ENCODE measurements at regions not wholly inside any gene's neighbourhood (a gene's known extent, or its start where the extent isn't known, plus 50 kb on each side); places are given as distances from the start of the nearest gene placed in this dataset.

DNA sequence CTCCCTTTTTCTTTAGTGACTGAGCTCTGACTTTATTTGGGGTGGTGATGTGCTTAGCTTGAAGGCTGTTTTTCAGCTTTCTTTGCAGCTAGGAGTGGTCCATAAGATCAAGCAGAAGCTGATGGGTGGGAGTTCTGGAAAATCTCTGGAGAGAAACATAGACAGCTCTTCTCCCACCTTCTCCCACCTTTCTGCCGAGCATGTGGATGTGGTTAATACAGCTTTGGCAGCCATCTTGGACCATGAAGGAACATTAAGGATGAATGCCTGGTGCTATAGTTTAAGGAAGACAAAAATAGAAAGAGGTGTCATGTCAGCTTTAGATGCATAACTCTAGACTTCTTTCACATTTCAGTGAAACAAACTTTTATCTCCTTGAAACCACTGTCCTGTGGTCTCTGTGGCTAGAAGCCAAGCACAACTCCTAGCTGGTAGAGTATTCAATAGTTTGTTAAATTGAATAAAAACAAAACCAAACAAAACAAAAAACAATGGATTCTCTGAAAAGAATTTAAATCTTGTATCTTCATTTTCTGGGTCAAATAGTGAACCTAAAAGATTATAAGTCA is 203.6 kb upstream of the SESN3 start:
- no peak overlapping the region for H3K4me3 ChIP-seq (ENCODE audit: low read depth in 2 of 2, low read length in 1 of 2)
- H2AFZ ChIP-seq (ENCODE audit: low read depth): no peak overlapping the region
- no peaks in the 10 kb centered on the region for H4K20me1 ChIP-seq (ENCODE audit: insufficient read depth)
- no peak for DNase-seq
- POLR2A ChIA-PET: interaction anchor here (1.0 kb wide), 1 partner anchor 9 kb away, joined by 5 read pairs; no protein-coding TSS in a partner anchor
- TF ChIP-seq RFX5 (IDR thresholded peaks at IDR 0.05; ENCODE audit: low read length): no peak
- TF ChIP-seq, protein P1, sequence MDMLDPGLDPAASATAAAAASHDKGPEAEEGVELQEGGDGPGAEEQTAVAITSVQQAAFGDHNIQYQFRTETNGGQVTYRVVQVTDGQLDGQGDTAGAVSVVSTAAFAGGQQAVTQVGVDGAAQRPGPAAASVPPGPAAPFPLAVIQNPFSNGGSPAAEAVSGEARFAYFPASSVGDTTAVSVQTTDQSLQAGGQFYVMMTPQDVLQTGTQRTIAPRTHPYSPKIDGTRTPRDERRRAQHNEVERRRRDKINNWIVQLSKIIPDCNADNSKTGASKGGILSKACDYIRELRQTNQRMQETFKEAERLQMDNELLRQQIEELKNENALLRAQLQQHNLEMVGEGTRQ (IDR thresholded peaks at IDR 0.05; ENCODE audit: borderline replicate concordance, low read depth, low read length): no peak
- TF ChIP-seq JUND (IDR thresholded peaks at IDR 0.05): no peak
- TF ChIP-seq GATA2 (CRISPR knock-in tag; IDR thresholded peaks at IDR 0.05): no peak
- no peak for TF ChIP-seq FOSL2 (IDR thresholded peaks at IDR 0.05; ENCODE audit: borderline replicate concordance, low read depth)
- no peak for TF ChIP-seq ZBTB33 (IDR thresholded peaks at IDR 0.05; ENCODE audit: borderline replicate concordance, low read depth)
- TF ChIP-seq GABPA (IDR thresholded peaks at IDR 0.05; ENCODE audit: low read depth): no peak
- no peak for TF ChIP-seq YY1 (IDR thresholded peaks at IDR 0.05; ENCODE audit: low read depth)
- TF ChIP-seq RXRA (IDR thresholded peaks at IDR 0.05; ENCODE audit: borderline replicate concordance, low read depth): no peak
- no peak for TF ChIP-seq ELF1 (IDR thresholded peaks at IDR 0.05)
- no peak for TF ChIP-seq EP300 (IDR thresholded peaks at IDR 0.05; ENCODE audit: borderline replicate concordance in 1 of 2, low read depth in 1 of 2, low read length in 1 of 2)
- TF ChIP-seq EZH2phosphoT487 (IDR thresholded peaks at IDR 0.05; ENCODE audit: borderline replicate concordance, low read depth): no peak
- TF ChIP-seq RAD21 (IDR thresholded peaks at IDR 0.05; ENCODE audit: low read length): no peak
- TF ChIP-seq RCOR1 (IDR thresholded peaks at IDR 0.05; ENCODE audit: low read length): no peak
- TF ChIP-seq CHD2 (IDR thresholded peaks at IDR 0.05; ENCODE audit: low read length, partially characterized antibody): no peak
- TF ChIP-seq SMC3 (IDR thresholded peaks at IDR 0.05; ENCODE audit: low read depth, low read length): no peak
- CTCF ChIA-PET: interaction anchor here (0.9 to 1.4 kb wide), 3 partner anchors 8 to 271 kb away, joined by 3 to 4 read pairs (median 3); no protein-coding TSS in a partner anchor
- H3K9me2 ChIP-seq: no peaks in the 10 kb centered on the region
- H3K36me3 ChIP-seq (replicated peaks in 1 of 2; ENCODE audit: control insufficient read depth in 1 of 2, insufficient read depth in 2 of 2, low read length in 1 of 2): no peaks in the 10 kb centered on the region
- no peaks in the 10 kb centered on the region for H3K27me3 ChIP-seq (ENCODE audit: insufficient read depth)
- H3K79me2 ChIP-seq (ENCODE audit: insufficient read depth): no peaks in the 10 kb centered on the region
- WGBS (ENCODE audit: low lambda C conversion rate): 53% methylated on average over 1 of the region's 1 CpG
- no peak overlapping the region for H3K4me2 ChIP-seq
- no peaks in the 10 kb centered on the region for H3K9me3 ChIP-seq
- H3K9ac ChIP-seq: no peak overlapping the region
- no peaks in the 10 kb centered on the region for H3K4me1 ChIP-seq (ENCODE audit: control insufficient read depth in 1 of 2, insufficient read depth in 2 of 2, low read depth in 1 of 2, low read length in 1 of 2)
- H3K27ac ChIP-seq (ENCODE audit: low read depth in 2 of 2, low read length in 1 of 2): no peak overlapping the region
- no peaks in the 10 kb centered on the region for H3F3A ChIP-seq (replicated peaks; ENCODE audit: insufficient read depth)

GRCh38 chr11:95434009-95434408 is 203.0 kb upstream of the SESN3 start:
- Histone ChIP-seq H3K36me3 (replicated peaks in 1 of 2; ENCODE audit: control insufficient read depth in 1 of 2, insufficient read depth in 2 of 2, low read length in 1 of 2) (no peaks in the 10 kb centered on the region), H3K4me3 (ENCODE audit: low read depth in 2 of 2, low read length in 1 of 2) (no peak overlapping the region), H3K4me1 (ENCODE audit: control insufficient read depth in 1 of 2, insufficient read depth in 2 of 2, low read depth in 1 of 2, low read length in 1 of 2) (no peaks in the 10 kb centered on the region), H3K27me3 (ENCODE audit: insufficient read depth) (no peaks in the 10 kb centered on the region), H3K9me3 (no peaks in the 10 kb centered on the region), H3K9ac (no peak overlapping the region), H3F3A (replicated peaks; ENCODE audit: insufficient read depth) (no peaks in the 10 kb centered on the region), H4K20me1 (ENCODE audit: insufficient read depth) (no peaks in the 10 kb centered on the region), H3K9me2 (no peaks in the 10 kb centered on the region), H3K4me2 (no peak overlapping the region), H2AFZ (ENCODE audit: low read depth) (no peak overlapping the region), H3K27ac (ENCODE audit: low read depth in 2 of 2, low read length in 1 of 2) (no peak overlapping the region), H3K79me2 (ENCODE audit: insufficient read depth) (no peaks in the 10 kb centered on the region)
- ChIA-PET CTCF (interaction anchor here (1.0 kb wide), 1 partner anchor 9 kb away, joined by 3 read pairs; no protein-coding TSS in a partner anchor), POLR2A (interaction anchor here (1.0 kb wide), 1 partner anchor 10 kb away, joined by 5 read pairs; no protein-coding TSS in a partner anchor)
- TF ChIP-seq YY1 (IDR thresholded peaks at IDR 0.05; ENCODE audit: low read depth) (no peak), ELF1 (IDR thresholded peaks at IDR 0.05) (no peak), TAF1 (IDR thresholded peaks at IDR 0.05; ENCODE audit: borderline replicate concordance, low read depth, low read length) (no peak), MEF2A (IDR thresholded peaks at IDR 0.05; ENCODE audit: borderline replicate concordance, low read depth) (no peak), FOXM1 (IDR thresholded peaks at IDR 0.05; ENCODE audit: low read depth) (no peak), NRF1 (IDR thresholded peaks at IDR 0.05; ENCODE audit: low read depth, low read length) (no peak), TCF12 (IDR thresholded peaks at IDR 0.05) (no peak), FOXJ3 (CRISPR knock-in tag; IDR thresholded peaks at IDR 0.05) (no peak)
- TF ChIP-seq, protein P2, sequence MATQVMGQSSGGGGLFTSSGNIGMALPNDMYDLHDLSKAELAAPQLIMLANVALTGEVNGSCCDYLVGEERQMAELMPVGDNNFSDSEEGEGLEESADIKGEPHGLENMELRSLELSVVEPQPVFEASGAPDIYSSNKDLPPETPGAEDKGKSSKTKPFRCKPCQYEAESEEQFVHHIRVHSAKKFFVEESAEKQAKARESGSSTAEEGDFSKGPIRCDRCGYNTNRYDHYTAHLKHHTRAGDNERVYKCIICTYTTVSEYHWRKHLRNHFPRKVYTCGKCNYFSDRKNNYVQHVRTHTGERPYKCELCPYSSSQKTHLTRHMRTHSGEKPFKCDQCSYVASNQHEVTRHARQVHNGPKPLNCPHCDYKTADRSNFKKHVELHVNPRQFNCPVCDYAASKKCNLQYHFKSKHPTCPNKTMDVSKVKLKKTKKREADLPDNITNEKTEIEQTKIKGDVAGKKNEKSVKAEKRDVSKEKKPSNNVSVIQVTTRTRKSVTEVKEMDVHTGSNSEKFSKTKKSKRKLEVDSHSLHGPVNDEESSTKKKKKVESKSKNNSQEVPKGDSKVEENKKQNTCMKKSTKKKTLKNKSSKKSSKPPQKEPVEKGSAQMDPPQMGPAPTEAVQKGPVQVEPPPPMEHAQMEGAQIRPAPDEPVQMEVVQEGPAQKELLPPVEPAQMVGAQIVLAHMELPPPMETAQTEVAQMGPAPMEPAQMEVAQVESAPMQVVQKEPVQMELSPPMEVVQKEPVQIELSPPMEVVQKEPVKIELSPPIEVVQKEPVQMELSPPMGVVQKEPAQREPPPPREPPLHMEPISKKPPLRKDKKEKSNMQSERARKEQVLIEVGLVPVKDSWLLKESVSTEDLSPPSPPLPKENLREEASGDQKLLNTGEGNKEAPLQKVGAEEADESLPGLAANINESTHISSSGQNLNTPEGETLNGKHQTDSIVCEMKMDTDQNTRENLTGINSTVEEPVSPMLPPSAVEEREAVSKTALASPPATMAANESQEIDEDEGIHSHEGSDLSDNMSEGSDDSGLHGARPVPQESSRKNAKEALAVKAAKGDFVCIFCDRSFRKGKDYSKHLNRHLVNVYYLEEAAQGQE (IDR thresholded peaks at IDR 0.05; ENCODE audit: low read depth, low read length): no peak
- DNase-seq: no peak
- 68% methylated on average over 2 of the region's 2 CpGs for WGBS (ENCODE audit: low lambda C conversion rate)
